Effector memory CD8-positive, alpha-beta T cell (primary cell): ENCODE measurements at regions not wholly inside any gene's neighbourhood (a gene's known extent, or its start where the extent isn't known, plus 50 kb on each side); places are given as distances from the start of the nearest gene placed in this dataset.
"Not testable (repeated sequence)": the region's sequence is repeated elsewhere in the genome, so short reads cannot be mapped to it uniquely, and the experiment has no call there.

Experiments used
- ATAC-seq: fragments of 150-1000 bp; cut with Tn5 transposase; replicated peaks from 2 replicates; pipeline ENCODE4 v1.10.0; 2021; ENCODE audit warnings: mild to moderate bottlenecking, moderate library complexity
- DNase-seq, 3 experiments: peaks; one replicate each; pipeline ENCODE4 v3.0.0; 2021
- H3K27ac Mint-ChIP-seq, 2 donors: one replicate each; pipeline ENCODE4 v1.8.0; 2022; ENCODE audit warnings: mild to moderate bottlenecking in 2 of 2, mixed read lengths in 2 of 2, moderate library complexity in 2 of 2
- H3K27me3 Mint-ChIP-seq, 2 donors: one replicate each; pipeline ENCODE4 v1.8.0; 2022; ENCODE audit warnings: mixed read lengths in 2 of 2
- H3K36me3 Mint-ChIP-seq: one replicate; pipeline ENCODE4 v1.8.0; 2022; ENCODE audit warnings: mild to moderate bottlenecking, moderate library complexity, mixed read lengths; ENCODE audit not compliant: insufficient read depth
- H3K4me1 Mint-ChIP-seq, 2 donors: one replicate each; pipeline ENCODE4 v1.8.0; 2022; ENCODE audit warnings: low read depth in 2 of 2, mixed read lengths in 2 of 2
- H3K4me3 Mint-ChIP-seq, 2 donors: one replicate each; pipeline ENCODE4 v1.8.0; 2022; ENCODE audit warnings: mild to moderate bottlenecking in 2 of 2, mixed read lengths in 2 of 2, moderate library complexity in 2 of 2
- H3K9me3 Mint-ChIP-seq, 2 donors: one replicate each; pipeline ENCODE4 v1.8.0; 2022; ENCODE audit warnings: mixed read lengths in 2 of 2

- no peak overlapping the region for H3K4me3 Mint-ChIP-seq
- H3K4me1 Mint-ChIP-seq = no peaks in the 10 kb centered on the region
- no peaks in the 10 kb centered on the region for H3K9me3 Mint-ChIP-seq
- peaks cover 43 to 44% of the 10 kb centered on the region in 2 donors for H3K27me3 Mint-ChIP-seq
- H3K27ac Mint-ChIP-seq = no peak overlapping the region
- DNase-seq = no peak
- no peak for ATAC-seq
- no peaks in the 10 kb centered on the region for H3K36me3 Mint-ChIP-seq
Observed at GRCh38 chr12:7591531-7591930, 74.2 kb downstream of the APOBEC1 start.

GRCh38 chr12:7590085-7590484 is 75.6 kb downstream of the APOBEC1 start:
- H3K27ac Mint-ChIP-seq, H3K4me3 Mint-ChIP-seq, H3K9me3 Mint-ChIP-seq, DNase-seq, ATAC-seq, H3K36me3 Mint-ChIP-seq, H3K4me1 Mint-ChIP-seq: not testable (repeated sequence)
- H3K27me3 Mint-ChIP-seq = peaks cover 52 to 59% of the 10 kb centered on the region in 2 donors

GRCh38 chr12:7588742-7589329 is 76.9 kb downstream of the APOBEC1 start:
- not testable (repeated sequence) for H3K9me3 Mint-ChIP-seq, H3K27ac Mint-ChIP-seq, H3K4me3 Mint-ChIP-seq, H3K4me1 Mint-ChIP-seq, H3K36me3 Mint-ChIP-seq
- H3K27me3 Mint-ChIP-seq = peaks cover 63 to 71% of the 10 kb centered on the region in 2 donors
- peak; percentile 43 for ATAC-seq
- DNase-seq = peak; percentile 26 to 43 (median 27)

- H3K27me3 Mint-ChIP-seq = peaks cover 74 to 83% of the 10 kb centered on the region in 2 donors
Observed at GRCh38 chr12:7584137-7584536, 80.6 kb upstream of the CD163 start.

GRCh38 chr12:7583471-7583870 is 79.9 kb upstream of the CD163 start:
- Mint-ChIP-seq H3K27me3 (peaks cover 70 to 79% of the 10 kb centered on the region in 2 donors), H3K4me1 (no peaks in the 10 kb centered on the region), H3K27ac (no peak overlapping the region), H3K36me3 (no peaks in the 10 kb centered on the region), H3K9me3 (no peaks in the 10 kb centered on the region), H3K4me3 (no peak overlapping the region)
- DNase-seq (no peak), ATAC-seq (no peak)

More at GRCh38 chr12:7584137-7584536, 80.6 kb upstream of the CD163 start:
- H3K9me3 Mint-ChIP-seq, H3K4me1 Mint-ChIP-seq, ATAC-seq, H3K36me3 Mint-ChIP-seq, DNase-seq, H3K27ac Mint-ChIP-seq, H3K4me3 Mint-ChIP-seq: not testable (repeated sequence)

- Mint-ChIP-seq H3K27ac (no peak overlapping the region), H3K4me1 (no peaks in the 10 kb centered on the region), H3K36me3 (no peaks in the 10 kb centered on the region), H3K27me3 (peaks cover 66 to 73% of the 10 kb centered on the region in 2 donors), H3K4me3 (no peak overlapping the region), H3K9me3 (no peaks in the 10 kb centered on the region)
- DNase-seq = no peak
- no peak for ATAC-seq
Observed at GRCh38 chr12:7582796-7583195, 79.2 kb upstream of the CD163 start.

- H3K27ac Mint-ChIP-seq = no peak overlapping the region
- H3K9me3 Mint-ChIP-seq = no peaks in the 10 kb centered on the region
- no peak for ATAC-seq
- no peaks in the 10 kb centered on the region for H3K4me1 Mint-ChIP-seq
- H3K4me3 Mint-ChIP-seq = no peak overlapping the region
- H3K36me3 Mint-ChIP-seq = no peaks in the 10 kb centered on the region
- no peak for DNase-seq
- peaks cover 57 to 64% of the 10 kb centered on the region in 2 donors for H3K27me3 Mint-ChIP-seq
Observed at GRCh38 chr12:7581625-7582024, 78.0 kb upstream of the CD163 start.

- ATAC-seq (no peak), DNase-seq (no peak)
- H3K4me3 Mint-ChIP-seq = no peak overlapping the region
- H3K36me3 Mint-ChIP-seq = no peaks in the 10 kb centered on the region
- H3K4me1 Mint-ChIP-seq = no peaks in the 10 kb centered on the region
- H3K9me3 Mint-ChIP-seq = no peaks in the 10 kb centered on the region
- no peak overlapping the region for H3K27ac Mint-ChIP-seq
- peaks cover 51 to 58% of the 10 kb centered on the region in 2 donors for H3K27me3 Mint-ChIP-seq
Observed at GRCh38 chr12:7581046-7581445, 77.5 kb upstream of the CD163 start.

GRCh38 chr12:7571257-7571656 is 67.7 kb upstream of the CD163 start:
- Mint-ChIP-seq H3K36me3 (no peaks in the 10 kb centered on the region), H3K4me1 (no peaks in the 10 kb centered on the region), H3K9me3 (no peaks in the 10 kb centered on the region), H3K4me3 (no peak overlapping the region), H3K27ac (no peak overlapping the region), H3K27me3 (peaks cover 34 to 61% of the 10 kb centered on the region in 2 donors)
- ATAC-seq = no peak
- no peak for DNase-seq

- no peak for DNase-seq
- no peaks in the 10 kb centered on the region for H3K36me3 Mint-ChIP-seq
Observed at GRCh38 chr12:7557227-7557626, 53.6 kb upstream of the CD163 start.

GRCh38 chr12:7555752-7556151 is 52.2 kb upstream of the CD163 start:
- Mint-ChIP-seq H3K27me3 (peaks cover 63 to 65% of the 10 kb centered on the region in 2 donors), H3K36me3 (no peaks in the 10 kb centered on the region), H3K27ac (no peak overlapping the region), H3K9me3 (peaks cover 8 to 12% of the 10 kb centered on the region in 2 donors), H3K4me1 (no peaks in the 10 kb centered on the region), H3K4me3 (no peak overlapping the region)
- ATAC-seq = no peak
- DNase-seq = no peak

More at GRCh38 chr12:7557227-7557626, 53.6 kb upstream of the CD163 start:
- peaks cover 0 to 1% of the 10 kb centered on the region in 2 donors for H3K9me3 Mint-ChIP-seq
- no peaks in the 10 kb centered on the region for H3K4me1 Mint-ChIP-seq
- ATAC-seq = no peak
- no peak overlapping the region for H3K27ac Mint-ChIP-seq
- peaks cover 63% of the 10 kb centered on the region in 2 donors for H3K27me3 Mint-ChIP-seq
- no peak overlapping the region for H3K4me3 Mint-ChIP-seq

- H3K27ac Mint-ChIP-seq, H3K36me3 Mint-ChIP-seq, H3K4me1 Mint-ChIP-seq, ATAC-seq, DNase-seq, H3K4me3 Mint-ChIP-seq: not testable (repeated sequence)
- Mint-ChIP-seq H3K27me3 (peaks cover 53 to 56% of the 10 kb centered on the region in 2 donors), H3K9me3 (peaks cover 11 to 12% of the 10 kb centered on the region in 2 donors)
Observed at GRCh38 chr12:7554831-7555230, 51.3 kb upstream of the CD163 start.
